DMS79 treated with DMSO at 0.1 percent for 48 hours (cell line): ENCODE measurements at regions not wholly inside any gene's neighbourhood (a gene's known extent, or its start where the extent isn't known, plus 50 kb on each side); places are given as distances from the start of the nearest gene placed in this dataset.
A peak's percentile ranks its signal among the peaks of the same experiment; 100 is the strongest.

ENCODE experiments used
- DNase-seq: peaks from one replicate; lab custom pipeline; 2025; lab: John Stamatoyannopoulos, UW

DNA sequence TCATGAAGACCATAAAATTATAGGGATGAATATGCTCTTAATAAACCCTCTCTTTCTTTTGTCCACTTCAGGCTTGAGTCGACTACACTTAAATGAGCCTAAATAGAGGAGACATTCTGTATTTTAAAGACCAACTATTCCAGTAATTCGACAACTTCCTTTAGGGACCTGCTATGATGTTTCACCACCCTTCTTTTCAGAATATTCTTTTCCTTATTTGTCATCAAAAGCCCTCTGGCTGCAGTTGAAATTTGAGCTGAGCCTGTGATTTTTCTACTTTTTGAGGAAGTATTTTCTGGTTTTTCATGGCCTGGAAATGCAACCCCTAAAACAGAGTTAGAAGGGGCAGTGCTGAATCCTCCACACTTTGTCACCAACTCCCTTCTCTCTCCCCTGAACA, 287.0 kb downstream of the EPHA4 start:
- no peak for DNase-seq

DNA sequence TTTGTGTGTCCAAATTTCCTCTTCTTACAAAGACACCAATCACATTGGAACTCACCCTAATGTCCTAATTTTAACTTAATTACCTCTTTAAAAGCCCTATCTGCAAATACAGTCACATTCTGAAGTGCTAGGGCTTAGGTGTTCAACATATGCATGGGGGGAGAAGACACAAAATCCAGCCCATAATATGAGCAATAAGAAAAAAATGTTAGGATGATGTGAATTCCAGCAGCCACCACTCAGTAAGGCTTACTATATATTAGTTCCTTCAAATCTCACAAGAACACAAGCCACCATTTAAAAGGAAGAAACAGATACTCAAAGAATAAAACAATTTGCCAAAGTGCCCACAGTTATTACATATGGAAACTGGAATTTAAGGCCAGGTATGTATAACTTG, 285.7 kb downstream of the EPHA4 start:
- DNase-seq = no peak

GRCh38 chr2:221289389-221289788, 282.7 kb downstream of the EPHA4 start:
- no peak for DNase-seq

DNA sequence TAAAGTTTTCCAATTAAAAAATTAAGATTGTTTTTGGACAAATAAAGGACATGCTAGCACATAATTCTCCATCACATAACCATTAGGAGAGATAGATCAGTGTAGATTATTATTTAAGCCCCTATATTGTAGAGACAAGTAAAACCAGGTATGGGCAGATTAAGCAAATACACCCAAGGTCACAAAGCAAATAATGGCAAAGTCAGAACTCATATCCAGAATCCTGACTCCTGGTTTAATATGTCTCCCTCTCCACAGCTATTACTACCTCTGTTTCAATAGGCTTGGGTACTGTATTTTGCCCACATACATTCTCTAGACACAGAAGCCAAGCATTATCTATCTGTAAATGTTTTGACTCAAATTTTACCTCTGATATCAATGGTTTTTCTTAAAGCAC, 282.3 kb downstream of the EPHA4 start:
- no peak for DNase-seq

DNA sequence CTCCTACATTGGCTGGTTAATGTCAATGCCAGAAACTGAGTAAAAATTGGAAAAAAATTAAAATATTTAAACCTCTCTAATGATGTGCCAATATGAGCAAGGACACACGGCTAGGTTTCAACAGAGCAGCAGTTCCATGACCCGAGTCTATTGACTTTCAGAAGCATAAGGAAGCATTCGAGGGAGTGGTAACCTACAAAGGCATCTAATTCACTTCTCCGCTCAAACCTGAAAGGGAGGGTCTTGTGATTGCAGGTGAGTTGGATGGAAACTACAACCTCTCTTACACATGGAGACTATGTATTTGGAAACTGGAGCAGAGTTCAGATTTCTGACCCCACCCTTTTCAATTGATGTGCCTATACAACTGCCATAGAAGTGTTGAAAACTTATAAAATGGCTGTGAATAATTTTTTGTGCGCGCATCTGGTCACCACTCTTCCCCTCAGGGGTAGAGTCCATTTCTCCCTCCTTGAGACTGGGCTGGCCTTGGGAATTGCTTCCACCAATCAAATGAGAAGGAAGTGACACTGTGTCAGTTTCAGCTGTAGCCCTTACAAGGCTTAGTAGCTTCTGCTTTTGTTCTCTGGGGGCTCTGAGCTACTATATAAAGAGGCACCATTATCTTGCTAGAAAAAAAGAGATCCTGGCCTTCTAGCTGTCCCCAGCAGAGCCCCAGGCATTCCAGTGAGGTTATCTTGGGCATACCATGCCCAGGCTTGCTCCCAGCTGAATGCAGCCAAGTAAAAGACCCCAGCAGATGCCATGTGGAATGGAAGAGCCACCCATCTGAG, 278.0 kb downstream of the EPHA4 start:
- DNase-seq = no peak

DNA sequence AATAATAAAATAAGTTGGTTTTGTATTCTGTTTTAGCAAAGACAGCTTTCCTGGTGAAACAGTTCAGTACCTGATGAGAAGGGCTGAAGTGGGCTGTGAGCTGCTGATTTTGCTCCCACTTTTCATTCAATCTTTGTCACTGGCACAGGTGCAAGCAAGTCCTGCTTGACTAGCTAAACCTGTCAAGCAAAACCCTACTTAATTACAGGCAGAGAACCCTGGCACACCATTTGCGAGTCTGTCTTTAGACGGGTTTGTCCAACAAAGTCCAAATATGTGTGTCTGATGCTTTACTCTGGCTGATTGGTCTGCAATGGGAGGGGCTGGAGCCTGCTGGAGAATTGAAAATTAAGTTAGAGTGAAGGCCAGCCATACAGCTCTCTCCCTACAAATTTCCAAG, 267.2 kb downstream of the EPHA4 start:
- peak; percentile 39 for DNase-seq

- DNase-seq = no peak
These were observed 263.5 kb downstream of the EPHA4 start for GRCh38 chr2:221308507-221309066.

GRCh38 chr2:221309892-221310583, 262.1 kb downstream of the EPHA4 start:
- peak; percentile 69 for DNase-seq

GRCh38 chr2:221310730-221311129, 261.4 kb downstream of the EPHA4 start:
- peak; percentile 33 for DNase-seq

DNA sequence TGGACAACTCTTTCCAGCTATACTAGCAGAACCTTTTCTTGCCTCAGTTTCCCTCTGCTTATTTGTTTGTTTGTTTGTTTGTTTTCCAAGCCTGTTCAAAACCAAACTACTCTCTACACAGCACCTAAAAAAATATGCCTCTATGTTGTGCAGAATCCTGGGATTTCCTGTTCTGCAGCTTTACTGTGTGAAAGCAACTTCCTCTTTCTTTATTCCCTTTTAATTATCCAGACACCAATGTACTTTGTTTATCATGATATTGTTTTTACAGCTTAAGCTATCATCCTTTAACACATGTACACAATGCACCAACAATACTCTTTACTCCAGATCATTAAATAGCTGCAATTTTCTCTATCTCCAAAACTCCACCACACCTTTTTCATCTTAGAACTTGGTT, 259.5 kb downstream of the EPHA4 start:
- DNase-seq = no peak

DNA sequence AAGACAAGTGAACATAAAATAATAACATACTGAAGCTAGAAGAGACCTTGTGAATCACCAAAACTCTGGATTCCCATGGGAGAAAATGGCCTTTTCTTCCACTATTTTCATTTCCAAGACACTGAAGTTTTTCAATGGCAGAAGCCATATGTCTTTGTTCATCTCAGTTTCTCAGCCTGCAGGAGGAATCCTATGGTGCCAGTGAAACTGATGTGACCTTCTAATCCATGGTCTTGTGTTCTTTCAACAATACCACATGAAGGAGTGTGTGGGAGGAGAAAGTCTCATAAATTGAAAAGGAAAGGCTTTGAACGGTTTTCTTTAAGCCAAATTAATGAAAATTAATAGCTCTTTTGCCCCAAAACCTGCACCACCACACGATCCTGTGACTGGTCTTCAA, 257.3 kb downstream of the EPHA4 start:
- DNase-seq = no peak

DNA sequence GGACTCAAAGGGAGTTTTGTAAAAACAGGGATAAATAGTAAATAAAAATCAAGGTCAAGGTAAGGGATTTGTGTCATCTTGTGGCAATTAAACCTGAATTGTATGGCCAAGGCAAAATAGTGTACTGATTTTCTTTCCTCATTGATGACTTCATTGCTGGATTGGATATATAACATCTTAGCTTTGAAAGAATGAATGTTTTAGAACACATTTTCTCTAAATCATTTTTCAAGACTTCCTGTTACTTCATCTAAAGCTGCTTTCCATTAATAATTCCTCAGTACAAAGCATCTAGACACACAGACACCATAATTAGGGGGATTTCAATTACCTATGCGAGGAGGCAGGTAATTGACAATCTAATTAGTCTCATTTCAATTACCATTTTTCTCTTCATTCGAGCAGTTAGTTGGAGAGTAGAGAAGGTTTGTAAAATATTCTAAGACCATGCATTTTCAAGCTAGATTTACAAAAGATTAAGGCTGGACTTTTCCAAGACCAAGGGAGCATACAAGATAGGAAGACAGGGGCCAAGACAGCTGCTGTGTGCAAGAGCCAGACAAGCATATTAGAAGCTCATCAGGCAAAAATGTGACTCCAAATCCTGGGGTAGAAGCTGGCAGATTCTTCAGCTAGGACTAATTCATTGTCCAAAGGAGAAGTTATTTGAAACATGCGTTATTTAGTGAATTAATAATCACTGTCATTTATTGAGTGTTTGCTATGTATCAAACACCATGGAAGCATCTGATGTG, 253.6 kb downstream of the EPHA4 start:
- no peak for DNase-seq

- DNase-seq = no peak
These were observed 249.4 kb downstream of the EPHA4 start for GRCh38 chr2:221322741-221323140.

GRCh38 chr2:221323513-221323912, 248.6 kb downstream of the EPHA4 start:
- no peak for DNase-seq

DNA sequence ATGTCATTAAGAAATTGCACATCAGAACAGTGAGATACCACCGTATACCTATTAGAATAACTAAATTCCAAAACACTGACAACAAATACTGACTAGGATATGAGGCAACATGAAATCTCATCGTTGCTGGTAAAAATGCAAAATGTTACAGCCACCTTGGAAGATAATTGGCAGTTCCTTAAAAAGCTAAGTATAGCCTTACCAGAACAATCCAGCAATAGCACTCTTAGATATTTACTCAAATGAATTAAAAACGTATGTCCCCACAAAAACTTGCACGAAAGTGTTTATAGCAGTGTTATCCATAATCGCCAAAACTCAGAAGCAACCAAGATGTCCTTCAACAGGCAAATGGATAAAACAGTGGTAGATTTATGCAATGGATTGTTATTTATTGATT, 241.7 kb downstream of the EPHA4 start:
- no peak for DNase-seq

DNA sequence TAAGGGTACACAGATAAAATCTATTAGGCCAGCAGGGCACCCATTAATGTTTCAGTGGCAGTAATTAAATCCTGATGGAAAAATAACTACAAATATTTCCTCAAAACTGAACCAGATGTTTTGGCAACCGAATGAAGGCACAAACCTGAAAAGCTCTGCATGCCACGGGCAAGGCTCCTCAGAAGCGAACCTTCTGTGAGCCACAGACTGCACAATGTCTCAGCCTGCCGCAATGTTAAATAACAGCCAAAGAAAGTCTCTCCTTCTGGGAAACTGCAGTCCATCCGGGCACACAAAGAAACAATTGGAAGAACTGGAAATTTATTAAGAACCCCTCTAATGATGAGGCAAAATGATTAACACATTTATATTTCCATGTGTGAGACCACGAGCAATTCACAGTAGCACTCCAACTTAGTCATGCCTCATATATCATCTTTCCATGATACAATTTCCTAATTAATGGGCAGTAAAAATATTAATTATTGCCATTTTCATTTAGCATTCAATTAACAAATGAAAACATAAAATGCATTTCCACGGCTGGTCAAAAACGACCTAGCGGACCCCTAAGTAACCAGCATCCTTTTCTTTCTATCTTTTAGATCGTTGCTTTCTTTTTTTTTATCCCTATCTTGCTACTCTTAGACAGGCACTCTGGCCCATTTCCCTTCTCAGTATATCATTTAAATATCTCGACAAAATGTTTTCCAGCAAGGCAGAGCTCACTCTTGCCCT, 237.5 kb downstream of the EPHA4 start:
- DNase-seq = no peak

GRCh38 chr2:221335219-221335752, 236.8 kb downstream of the EPHA4 start:
- DNase-seq = no peak

DNA sequence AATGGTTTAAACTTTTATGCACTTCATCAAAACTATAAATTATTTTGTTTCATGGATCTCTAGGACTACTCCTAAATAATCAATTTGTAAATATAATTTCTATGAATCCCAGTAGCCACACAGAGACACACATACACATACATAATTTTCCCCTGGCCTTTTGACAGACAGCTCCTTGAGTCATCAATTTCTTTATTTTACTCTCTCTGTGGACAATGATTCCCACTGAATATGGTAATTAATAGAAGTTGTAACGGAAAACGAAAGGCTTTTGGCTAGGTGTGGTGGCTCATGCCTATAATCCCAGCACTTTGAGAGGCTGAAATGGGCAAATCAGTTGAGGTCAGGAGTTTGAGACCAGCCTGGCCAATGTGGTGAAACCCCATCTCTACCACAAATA, 235.1 kb downstream of the EPHA4 start:
- DNase-seq = no peak

DNA sequence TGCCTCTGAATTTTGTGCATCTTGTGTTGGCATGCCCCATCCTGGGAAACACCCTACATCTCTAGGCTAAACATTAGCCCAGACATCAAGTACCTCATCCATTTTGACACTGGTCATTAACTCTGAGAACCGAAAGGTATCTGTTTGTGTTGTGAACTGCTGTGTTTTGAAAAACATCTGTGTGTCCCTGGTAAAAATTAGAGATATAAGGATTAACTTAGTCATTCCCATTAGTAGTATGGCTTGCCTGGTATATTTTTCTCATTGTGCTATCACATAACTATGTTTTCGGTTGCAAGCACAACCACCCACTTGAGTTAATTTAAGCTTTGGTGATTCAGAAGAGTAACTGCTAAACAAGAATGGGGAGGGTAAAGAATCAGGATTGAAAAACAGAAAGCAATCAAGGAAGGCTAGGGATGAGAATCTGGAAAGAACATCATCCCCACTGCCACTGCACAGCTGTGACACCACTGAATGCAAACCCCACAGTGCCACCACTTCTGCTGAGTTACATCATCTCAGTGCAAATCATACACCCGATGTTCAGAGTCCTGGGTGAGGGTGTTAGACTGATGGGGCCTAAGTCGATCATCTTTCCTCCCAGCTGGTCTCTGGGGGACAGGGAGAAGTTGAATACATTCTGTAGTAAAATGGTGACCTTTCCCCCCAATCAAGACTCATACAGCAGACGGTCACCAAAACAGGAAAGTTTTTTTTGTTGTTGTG, 234.0 kb downstream of the EPHA4 start:
- DNase-seq = peak; percentile 51

- no peak for DNase-seq
These were observed 229.7 kb downstream of the EPHA4 start for GRCh38 chr2:221342388-221342787.

- no peak for DNase-seq
These were observed 228.6 kb downstream of the EPHA4 start for GRCh38 chr2:221343524-221343923.
